22Rv1 (cell line): ENCODE measurements at regions not wholly inside any gene's neighbourhood (a gene's known extent, or its start where the extent isn't known, plus 50 kb on each side); places are given as distances from the start of the nearest gene placed in this dataset.

Experiments
- ZFX ChIP-seq: fragments of 450-650 bp; IDR thresholded peaks from 2 replicates; pipeline ENCODE4 v1.6.1; 2017; ENCODE audit warnings: antibody characterized with exemption, borderline replicate concordance
- TF ChIP-seq, protein P1 (sequence below): fragments of 450-650 bp; IDR thresholded peaks from 2 replicates; pipeline ENCODE4 v1.5.1; 2017; ENCODE audit warnings: mild to moderate bottlenecking

DNA sequence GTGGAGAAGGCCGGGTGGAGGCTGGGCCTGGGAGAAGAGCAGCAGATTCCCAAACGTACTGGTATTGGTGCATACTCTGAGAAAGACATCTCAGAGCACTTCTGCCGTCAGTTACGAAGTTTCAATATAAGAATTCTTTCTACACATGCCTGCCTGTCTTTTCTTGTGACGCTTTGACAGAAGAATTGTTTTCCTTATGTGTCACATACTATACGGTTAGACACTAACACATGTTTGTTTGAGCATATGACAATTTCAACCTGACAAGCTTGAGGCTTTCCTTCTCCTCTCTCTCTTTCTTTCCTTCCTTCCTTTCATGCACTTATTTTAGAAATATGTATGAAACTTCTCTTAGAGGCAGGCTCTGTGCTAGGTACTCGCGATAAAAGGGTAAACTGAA lies 360.0 kb downstream of the QKI start:
- TF ChIP-seq, protein P1, sequence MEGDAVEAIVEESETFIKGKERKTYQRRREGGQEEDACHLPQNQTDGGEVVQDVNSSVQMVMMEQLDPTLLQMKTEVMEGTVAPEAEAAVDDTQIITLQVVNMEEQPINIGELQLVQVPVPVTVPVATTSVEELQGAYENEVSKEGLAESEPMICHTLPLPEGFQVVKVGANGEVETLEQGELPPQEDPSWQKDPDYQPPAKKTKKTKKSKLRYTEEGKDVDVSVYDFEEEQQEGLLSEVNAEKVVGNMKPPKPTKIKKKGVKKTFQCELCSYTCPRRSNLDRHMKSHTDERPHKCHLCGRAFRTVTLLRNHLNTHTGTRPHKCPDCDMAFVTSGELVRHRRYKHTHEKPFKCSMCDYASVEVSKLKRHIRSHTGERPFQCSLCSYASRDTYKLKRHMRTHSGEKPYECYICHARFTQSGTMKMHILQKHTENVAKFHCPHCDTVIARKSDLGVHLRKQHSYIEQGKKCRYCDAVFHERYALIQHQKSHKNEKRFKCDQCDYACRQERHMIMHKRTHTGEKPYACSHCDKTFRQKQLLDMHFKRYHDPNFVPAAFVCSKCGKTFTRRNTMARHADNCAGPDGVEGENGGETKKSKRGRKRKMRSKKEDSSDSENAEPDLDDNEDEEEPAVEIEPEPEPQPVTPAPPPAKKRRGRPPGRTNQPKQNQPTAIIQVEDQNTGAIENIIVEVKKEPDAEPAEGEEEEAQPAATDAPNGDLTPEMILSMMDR = no peak
- TF ChIP-seq ZFX = no peak
